KMS-11 (cell line): ENCODE measurements at regions not wholly inside any gene's neighbourhood (a gene's known extent, or its start where the extent isn't known, plus 50 kb on each side); places are given as distances from the start of the nearest gene placed in this dataset.

Source experiments
- H2AFZ ChIP-seq: fragments of 200-600 bp; sonication (generic); 2 replicates; pipeline ENCODE4 v1.6.1; 2016; ENCODE audit warnings: antibody characterized with exemption, mixed run types, low read depth
- H3K27ac ChIP-seq: fragments of 200-600 bp; sonication (generic); 2 replicates; pipeline ENCODE4 v1.6.1; 2016; ENCODE audit warnings: mild to moderate bottlenecking, mixed run types
- H3K27me3 ChIP-seq: fragments of 200-600 bp; sonication (generic); 2 replicates; pipeline ENCODE4 v1.6.1; 2017; ENCODE audit warnings: mild to moderate bottlenecking, low read depth, mixed run types, moderate library complexity; ENCODE audit not compliant: insufficient read depth
- H3K36me3 ChIP-seq: fragments of 200-600 bp; sonication (generic); 2 replicates; pipeline ENCODE4 v1.6.1; 2017; ENCODE audit warnings: mild to moderate bottlenecking, mixed run types; ENCODE audit not compliant: insufficient read depth
- H3K4me1 ChIP-seq: fragments of 200-600 bp; sonication (generic); 2 replicates; pipeline ENCODE4 v1.6.1; 2016; ENCODE audit warnings: mild to moderate bottlenecking, low read depth, mixed run types; ENCODE audit not compliant: poor library complexity, severe bottlenecking
- H3K4me2 ChIP-seq: fragments of 200-600 bp; sonication (generic); 2 replicates; pipeline ENCODE4 v1.7.0; 2016; ENCODE audit warnings: mild to moderate bottlenecking, mixed run types
- H3K4me3 ChIP-seq: fragments of 200-600 bp; sonication (generic); IDR thresholded peaks from 2 replicates; pipeline ENCODE4 v1.6.1; 2017; ENCODE audit warnings: low read depth, low read length, mixed read lengths; ENCODE audit not compliant: insufficient read depth
- H3K79me2 ChIP-seq: fragments of 200-600 bp; sonication (generic); 2 replicates; pipeline ENCODE4 v1.6.1; 2016; ENCODE audit warnings: low read depth, mixed run types; ENCODE audit not compliant: insufficient read depth
- H3K9ac ChIP-seq: fragments of 200-600 bp; sonication (generic); 2 replicates; pipeline ENCODE4 v1.6.1; 2016; ENCODE audit warnings: mild to moderate bottlenecking, mixed run types
- H4K20me1 ChIP-seq: fragments of 200-600 bp; sonication (generic); 2 replicates; pipeline ENCODE4 v1.6.1; 2016; ENCODE audit warnings: mild to moderate bottlenecking, mixed run types; ENCODE audit not compliant: insufficient read depth
- TF ChIP-seq, protein P1 (sequence below): fragments of 200-600 bp; sonication (generic); conservative IDR thresholded peaks from 2 replicates; pipeline ENCODE4 v1.6.1; 2017; ENCODE audit warnings: low read depth, mild to moderate bottlenecking, antibody characterized with exemption, low read length, moderate library complexity, mixed read lengths

DNA sequence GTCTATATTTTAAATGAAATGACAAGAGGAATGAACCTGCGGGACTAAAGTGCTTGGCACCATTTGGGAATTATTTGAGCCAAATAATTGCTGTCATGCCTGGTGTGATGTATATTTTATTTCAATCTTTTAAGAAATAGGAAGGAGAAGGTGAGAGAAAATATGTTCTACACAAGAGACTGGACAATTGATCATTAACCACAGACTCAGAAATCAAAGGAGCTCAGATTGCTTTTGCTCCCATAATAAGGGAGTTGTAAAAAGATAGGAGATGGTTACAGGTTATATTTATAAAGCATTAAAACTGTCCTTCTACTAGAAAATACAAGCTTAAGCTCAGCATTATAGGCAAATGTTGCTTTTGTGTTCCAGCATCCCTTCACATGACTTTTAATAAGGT is 515.2 kb upstream of the SULF2 start:
- Histone ChIP-seq H3K4me2 (no peak overlapping the region), H3K4me3 (no peak overlapping the region), H3K4me1 (no peaks in the 10 kb centered on the region), H3K9ac (no peak overlapping the region), H4K20me1 (no peaks in the 10 kb centered on the region), H3K27ac (no peak overlapping the region), H3K79me2 (no peaks in the 10 kb centered on the region), H3K27me3 (peaks cover 22% of the 10 kb centered on the region; the same call in 1 of the 2 replicates), H3K36me3 (no peaks in the 10 kb centered on the region), H2AFZ (no peak overlapping the region)
- TF ChIP-seq, protein P1, sequence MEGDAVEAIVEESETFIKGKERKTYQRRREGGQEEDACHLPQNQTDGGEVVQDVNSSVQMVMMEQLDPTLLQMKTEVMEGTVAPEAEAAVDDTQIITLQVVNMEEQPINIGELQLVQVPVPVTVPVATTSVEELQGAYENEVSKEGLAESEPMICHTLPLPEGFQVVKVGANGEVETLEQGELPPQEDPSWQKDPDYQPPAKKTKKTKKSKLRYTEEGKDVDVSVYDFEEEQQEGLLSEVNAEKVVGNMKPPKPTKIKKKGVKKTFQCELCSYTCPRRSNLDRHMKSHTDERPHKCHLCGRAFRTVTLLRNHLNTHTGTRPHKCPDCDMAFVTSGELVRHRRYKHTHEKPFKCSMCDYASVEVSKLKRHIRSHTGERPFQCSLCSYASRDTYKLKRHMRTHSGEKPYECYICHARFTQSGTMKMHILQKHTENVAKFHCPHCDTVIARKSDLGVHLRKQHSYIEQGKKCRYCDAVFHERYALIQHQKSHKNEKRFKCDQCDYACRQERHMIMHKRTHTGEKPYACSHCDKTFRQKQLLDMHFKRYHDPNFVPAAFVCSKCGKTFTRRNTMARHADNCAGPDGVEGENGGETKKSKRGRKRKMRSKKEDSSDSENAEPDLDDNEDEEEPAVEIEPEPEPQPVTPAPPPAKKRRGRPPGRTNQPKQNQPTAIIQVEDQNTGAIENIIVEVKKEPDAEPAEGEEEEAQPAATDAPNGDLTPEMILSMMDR, result no peak

GRCh38 chr20:48298851-48299484 is 513.7 kb upstream of the SULF2 start:
- TF ChIP-seq, protein P1, result no peak

DNA sequence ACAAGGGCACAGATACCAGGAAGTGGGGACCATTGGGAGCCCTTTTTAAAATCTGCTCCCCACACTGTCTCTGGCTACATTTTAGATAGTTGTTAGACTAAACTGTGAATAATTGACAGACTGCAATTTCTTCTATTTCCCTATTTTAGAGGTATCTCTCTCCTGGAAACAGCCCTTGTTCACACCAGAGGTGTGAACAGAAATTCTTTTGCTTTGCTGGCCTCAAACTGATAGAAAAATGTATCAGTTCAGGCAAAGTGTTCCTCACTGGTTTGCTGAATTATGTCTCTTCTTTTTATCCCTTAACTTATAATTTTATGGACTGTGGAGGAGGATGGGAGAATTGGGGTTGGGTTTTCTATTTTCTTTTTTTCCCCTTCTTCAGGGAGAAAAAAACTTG is 513.2 kb upstream of the SULF2 start:
- no peaks in the 10 kb centered on the region for H3K4me1 ChIP-seq
- H3K79me2 ChIP-seq, result no peaks in the 10 kb centered on the region
- H3K36me3 ChIP-seq, result no peaks in the 10 kb centered on the region
- H4K20me1 ChIP-seq, result no peaks in the 10 kb centered on the region
- TF ChIP-seq, protein P1, result no peak
- H3K4me2 ChIP-seq, result no peak overlapping the region
- H3K27me3 ChIP-seq, result peaks cover 9% of the 10 kb centered on the region; the same call in 1 of the 2 replicates
- no peak overlapping the region for H3K27ac ChIP-seq
- H2AFZ ChIP-seq, result no peak overlapping the region
- no peak overlapping the region for H3K4me3 ChIP-seq
- H3K9ac ChIP-seq, result no peak overlapping the region

More at GRCh38 chr20:48298851-48299484, 513.7 kb upstream of the SULF2 start:
- Histone ChIP-seq H3K4me1 (no peaks in the 10 kb centered on the region), H3K9ac (no peak overlapping the region), H3K27ac (no peak overlapping the region), H4K20me1 (no peaks in the 10 kb centered on the region), H3K4me3 (no peak overlapping the region), H3K27me3 (peaks cover 12% of the 10 kb centered on the region; the same call in 1 of the 2 replicates), H3K79me2 (no peaks in the 10 kb centered on the region), H2AFZ (no peak overlapping the region), H3K4me2 (no peak overlapping the region), H3K36me3 (no peaks in the 10 kb centered on the region)

DNA sequence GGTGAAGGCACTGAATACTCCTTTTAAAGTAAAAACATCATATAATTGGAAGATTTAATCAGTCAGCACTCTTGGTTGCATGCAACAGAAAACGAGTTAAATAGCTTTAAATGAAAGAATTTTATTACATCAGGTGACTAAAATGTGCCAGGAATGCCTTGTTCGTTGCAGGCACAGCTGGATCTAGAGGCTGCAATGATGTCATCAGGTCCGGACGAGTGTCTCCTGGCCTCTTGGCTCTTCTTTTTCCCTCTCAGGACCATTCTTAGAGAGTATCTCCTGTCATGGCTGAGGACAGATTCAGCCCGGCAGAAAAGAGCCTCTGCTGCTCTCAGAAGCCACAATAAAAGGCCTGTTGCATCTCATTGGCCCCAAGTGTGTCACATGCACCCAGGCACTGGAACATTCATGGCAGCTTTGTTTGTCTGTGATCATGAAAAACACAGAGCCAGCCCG is 510.7 kb upstream of the SULF2 start:
- Histone ChIP-seq H2AFZ (no peak overlapping the region), H3K27me3 (peaks cover 16% of the 10 kb centered on the region), H3K4me3 (no peak overlapping the region), H3K4me1 (no peaks in the 10 kb centered on the region), H3K27ac (no peak overlapping the region), H3K9ac (no peak overlapping the region), H3K36me3 (no peaks in the 10 kb centered on the region), H4K20me1 (no peaks in the 10 kb centered on the region), H3K4me2 (no peak overlapping the region), H3K79me2 (no peaks in the 10 kb centered on the region)
- TF ChIP-seq, protein P1, result no peak
